Gastrocnemius medialis (tissue), 4 donors: ENCODE measurements at regions not wholly inside any gene's neighbourhood (a gene's known extent, or its start where the extent isn't known, plus 50 kb on each side); places are given as distances from the start of the nearest gene placed in this dataset.

ENCODE experiments used
- CTCF ChIP-seq, 5 experiments: fragments of 450-650 bp in 3 of 5; fragments of 200-600 bp in 2 of 5; sonication (generic) in 2 of 5; IDR thresholded peaks in 4 of 5; conservative IDR thresholded peaks in 1 of 5; 1 replicate in 4 of 5; 2 replicates in 1 of 5; pipeline ENCODE4 v1.5.1; 2016 to 2019; ENCODE audit warnings: antibody characterized with exemption in 5 of 5, mild to moderate bottlenecking in 3 of 5, moderate library complexity in 3 of 5
- POLR2A ChIP-seq, 2 donors: fragments of 450-650 bp; IDR thresholded peaks; one replicate each; pipeline ENCODE4 v1.6.1; 2017; ENCODE audit warnings: antibody characterized with exemption in 2 of 2, mild to moderate bottlenecking in 2 of 2, moderate library complexity in 2 of 2

DNA sequence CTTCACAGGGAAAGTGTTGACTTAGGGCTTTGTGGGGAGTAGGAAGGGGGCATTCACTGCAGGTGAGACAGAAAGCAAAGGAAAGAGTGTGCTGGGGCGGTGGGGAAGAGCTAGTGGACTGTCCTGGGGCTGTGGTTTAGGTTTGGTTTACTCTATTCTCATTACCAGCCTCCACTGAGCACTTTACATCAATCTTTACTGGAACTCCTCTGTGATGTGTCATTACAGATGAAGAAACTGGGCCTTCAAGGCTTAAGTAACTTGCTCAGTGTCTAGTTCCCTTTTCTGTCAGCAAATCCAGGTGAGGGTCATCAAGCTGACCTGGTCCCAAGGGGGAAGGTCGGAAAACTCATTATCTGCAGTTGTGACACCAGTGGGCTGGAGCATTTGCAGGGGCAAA is 120.2 kb upstream of the PFN2 start:
- TF ChIP-seq CTCF (IDR thresholded peaks at IDR 0.05 in 4 of 5, conservative IDR thresholded peaks at IDR 0.05 in 1 of 5): no peak
- no peak for TF ChIP-seq POLR2A (IDR thresholded peaks at IDR 0.05)
